GM18873 (cell line): ENCODE measurements at regions not wholly inside any gene's neighbourhood (a gene's known extent, or its start where the extent isn't known, plus 50 kb on each side); places are given as distances from the start of the nearest gene placed in this dataset.

Source experiments
- ATAC-seq: cut with Tn5 transposase; IDR thresholded peaks from one replicate; pipeline ENCODE4 v1.9.1; 2021; ENCODE audit warnings: mild to moderate bottlenecking, moderate library complexity, moderate number of reproducible peaks; ENCODE audit not compliant: unreplicated experiment, low FRiP score

DNA sequence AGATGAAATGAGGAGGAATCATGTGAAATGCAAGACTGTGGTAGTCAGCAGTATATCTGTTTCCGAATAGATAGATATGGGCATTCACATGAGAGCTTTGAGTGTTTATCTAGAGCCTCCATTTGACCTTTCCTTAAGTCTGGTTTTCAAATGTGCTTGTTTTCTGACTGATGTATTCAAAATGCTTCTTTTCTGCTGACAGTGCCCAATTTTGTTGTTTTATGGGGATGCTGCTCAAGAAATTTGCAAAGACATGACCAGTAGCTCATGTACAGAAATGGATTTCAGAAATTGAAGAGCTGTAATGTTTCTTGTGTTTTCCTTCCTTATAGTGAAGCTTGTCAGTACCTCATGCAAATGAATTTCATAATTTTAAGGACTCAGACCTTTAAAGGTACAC, 903.4 kb upstream of the CDH8 start:
- ATAC-seq: no peak

DNA sequence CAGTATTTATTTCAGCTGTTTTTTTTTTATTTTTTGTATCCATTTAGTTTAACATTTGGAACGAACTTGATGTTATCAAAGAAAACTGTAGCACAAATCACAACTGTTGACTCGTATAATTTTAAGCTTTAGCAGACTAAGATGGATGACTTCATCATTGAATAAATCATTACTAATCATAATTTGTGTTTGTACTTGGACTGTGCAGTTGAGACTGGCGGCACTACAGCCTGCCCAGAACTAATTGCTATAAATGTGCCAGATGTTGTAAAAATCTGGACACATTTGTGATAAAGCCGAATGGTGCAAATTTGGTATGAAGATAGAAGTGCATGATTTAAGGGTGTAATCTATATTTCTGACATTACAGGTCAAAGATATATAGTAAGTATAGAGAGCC, 897.7 kb upstream of the CDH8 start:
- no peak for ATAC-seq

DNA sequence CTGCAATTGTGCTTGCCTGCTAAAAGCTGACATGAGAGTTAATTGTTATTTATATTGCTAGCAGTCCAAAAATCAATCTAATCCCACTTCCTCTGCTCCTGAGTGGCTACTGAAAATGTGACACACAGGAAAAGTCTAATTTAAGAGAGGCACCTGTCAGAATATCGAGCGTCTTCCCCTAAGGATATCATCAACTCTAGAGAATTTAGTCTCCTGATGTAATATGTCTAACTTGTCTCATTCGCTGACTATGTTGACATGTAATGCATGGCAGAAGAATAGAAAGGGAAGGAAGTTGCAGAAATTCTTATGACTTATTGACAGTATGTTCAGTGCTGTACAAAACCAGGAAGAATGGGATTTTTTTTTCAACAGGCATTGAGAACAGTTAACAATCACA, 893.4 kb upstream of the CDH8 start:
- no peak for ATAC-seq

DNA sequence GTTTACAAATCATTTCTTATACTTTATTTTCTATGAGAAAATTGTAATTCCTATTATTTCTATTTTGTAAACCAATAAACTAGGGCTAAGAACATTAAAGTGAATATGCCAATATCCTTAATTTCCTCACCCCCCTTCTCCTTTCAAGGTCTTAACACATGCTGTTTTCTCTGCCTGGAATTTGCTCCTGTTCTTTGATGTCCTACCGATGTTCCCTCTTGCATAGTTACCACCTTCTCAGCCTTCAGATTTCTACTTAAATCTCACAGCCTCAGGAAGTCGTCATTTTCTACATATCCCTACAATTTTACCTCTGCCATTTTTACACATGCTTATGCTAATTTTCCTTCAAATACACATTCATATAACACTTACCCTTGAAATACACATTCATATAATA, 890.9 kb upstream of the CDH8 start:
- ATAC-seq: no peak

DNA sequence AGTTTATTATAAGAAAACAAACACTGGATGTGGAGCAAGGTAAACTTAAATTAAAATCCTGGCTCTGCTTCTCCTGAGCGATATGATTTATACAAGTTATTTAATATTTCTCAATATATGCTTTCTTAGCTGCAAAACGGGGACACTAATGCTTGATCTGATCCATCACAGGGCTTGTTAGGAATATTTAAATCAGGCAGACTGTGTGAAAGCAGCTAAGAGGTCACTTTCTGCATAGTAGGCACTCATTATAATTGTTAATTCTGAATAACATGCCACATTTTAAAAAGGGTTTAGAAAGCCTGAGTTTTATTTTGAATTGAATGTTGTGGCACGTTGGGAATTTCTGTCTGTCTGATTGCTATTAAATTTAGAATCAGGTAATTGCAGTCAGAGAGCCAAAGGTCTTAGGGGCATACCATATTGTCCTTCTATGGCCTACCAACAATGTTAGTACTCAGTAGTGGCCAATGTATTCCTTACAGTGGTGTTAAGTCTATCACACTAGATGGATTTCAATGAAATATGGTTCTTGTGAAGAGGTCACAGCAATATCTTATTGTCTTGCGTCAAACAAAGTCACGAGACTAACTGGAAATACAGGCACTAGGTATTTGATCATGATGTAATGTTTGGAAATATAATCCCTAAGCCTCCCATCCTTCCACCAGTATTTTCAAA, 890.0 kb upstream of the CDH8 start:
- ATAC-seq: no peak

DNA sequence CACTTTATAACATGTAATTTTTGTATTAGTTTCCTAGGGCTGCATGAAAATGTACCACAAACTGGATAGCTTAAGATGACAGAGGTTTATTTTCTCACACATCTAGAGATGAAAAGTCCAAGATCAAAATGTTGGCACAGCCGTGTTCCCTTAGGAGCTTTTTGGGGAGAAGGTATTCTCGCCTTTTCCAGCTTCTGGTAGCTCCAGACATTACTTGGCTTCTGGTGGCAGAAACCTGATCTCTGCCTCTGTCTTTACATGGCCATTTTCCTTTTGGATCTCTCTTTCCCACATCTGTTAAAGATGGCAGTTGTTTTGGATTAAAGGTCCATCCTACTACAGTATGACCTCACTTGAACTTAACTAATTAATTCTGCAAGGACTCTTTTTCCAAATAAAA, 885.7 kb upstream of the CDH8 start:
- ATAC-seq: no peak

DNA sequence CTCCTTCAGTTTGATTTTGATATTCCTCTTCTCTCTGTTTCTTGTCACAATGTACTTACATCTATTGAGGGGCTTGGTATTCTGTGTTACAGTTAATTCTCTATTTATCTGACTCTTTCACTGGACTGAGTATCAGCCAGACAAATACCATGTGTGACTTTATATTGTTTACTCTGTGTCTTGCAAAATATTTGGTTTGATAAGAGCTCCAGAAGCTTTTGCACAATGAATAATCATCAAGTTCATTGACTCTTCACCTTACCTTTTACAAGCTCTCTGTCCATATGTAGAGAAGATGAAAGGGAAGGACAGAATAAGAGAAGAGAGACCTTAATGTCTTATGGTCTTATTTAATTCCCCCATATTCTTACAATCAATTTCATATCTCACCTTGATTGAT, 877.7 kb upstream of the CDH8 start:
- no peak for ATAC-seq

DNA sequence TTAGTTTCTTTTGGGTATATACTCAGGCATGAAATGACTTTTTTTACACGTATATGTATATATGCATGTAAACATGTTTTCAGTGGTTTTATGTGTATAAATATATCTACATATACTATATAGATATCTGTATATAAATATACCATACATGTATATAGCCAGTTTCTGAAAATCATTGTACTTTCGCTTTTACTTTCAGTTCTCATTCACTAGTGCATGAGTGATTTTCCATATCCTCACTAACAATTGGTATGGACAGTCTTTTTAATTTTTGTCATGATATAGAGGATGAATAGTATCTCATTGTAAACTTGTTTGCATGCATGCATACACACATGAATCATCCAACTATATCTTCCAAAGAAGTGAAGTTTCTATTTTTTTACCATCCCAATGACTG, 877.1 kb upstream of the CDH8 start:
- no peak for ATAC-seq

DNA sequence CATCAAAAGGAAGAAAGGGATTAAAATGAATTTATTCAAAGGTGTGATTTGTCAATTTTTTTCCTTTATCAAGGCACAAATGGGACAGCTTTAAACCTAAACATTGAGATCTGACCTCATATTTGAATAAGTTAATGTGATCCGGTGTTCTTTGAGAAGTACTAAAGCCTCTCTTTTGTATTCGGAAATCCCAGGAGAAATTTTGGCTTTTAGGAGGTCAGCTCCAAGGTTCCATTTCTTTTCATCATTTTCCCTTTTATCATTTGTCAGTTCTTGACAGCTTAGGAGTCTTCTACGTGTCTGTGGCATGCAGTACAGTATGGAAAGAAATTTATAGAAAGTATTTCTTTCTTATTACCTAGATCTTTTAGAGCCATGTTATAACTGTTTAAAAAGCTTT, 873.4 kb upstream of the CDH8 start:
- no peak for ATAC-seq

DNA sequence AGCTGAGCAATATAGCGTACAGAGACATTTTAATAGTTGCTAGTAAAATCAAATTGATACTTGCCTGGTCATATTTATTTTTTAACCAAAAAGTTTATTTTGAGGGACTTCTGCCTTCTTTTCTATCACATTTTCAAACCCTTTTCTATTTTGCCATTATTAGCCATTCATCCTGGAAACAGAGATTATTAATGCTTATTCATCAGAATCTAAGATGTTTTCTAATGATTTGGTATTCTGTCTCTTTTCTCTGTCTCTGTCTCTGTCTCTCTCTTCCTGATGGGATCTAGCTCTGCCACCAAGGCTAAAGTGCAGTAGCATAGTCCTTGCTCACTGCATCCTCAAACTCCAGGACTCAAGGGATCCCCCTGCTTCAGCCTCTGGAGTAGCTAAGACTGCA, 871.3 kb upstream of the CDH8 start:
- ATAC-seq: no peak

DNA sequence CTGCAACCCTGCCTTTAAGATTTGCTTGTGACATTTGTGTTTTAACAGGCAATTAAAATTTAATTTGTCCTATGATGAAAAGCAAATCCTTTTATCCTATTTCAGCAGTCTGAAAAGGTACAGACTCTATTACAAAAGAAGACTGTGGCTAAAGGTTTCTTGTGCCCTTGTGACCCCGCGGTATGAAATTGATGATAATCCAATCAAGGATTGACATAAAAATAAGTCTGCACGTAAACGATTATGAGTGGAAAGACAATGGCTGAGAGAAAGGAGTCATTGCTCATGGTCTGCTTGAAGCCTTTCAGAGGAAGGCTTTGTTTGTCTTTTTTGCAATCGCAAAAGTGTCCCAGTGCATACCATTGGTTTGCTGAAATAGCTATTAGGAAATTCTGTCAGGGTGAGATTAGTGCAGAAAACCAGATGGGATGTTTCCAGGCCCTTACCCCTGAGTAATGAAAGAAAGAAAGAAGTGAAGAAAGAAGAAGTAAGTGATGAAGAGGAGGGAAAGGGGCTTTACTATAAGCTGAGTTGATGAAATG, 867.8 kb upstream of the CDH8 start:
- no peak for ATAC-seq

DNA sequence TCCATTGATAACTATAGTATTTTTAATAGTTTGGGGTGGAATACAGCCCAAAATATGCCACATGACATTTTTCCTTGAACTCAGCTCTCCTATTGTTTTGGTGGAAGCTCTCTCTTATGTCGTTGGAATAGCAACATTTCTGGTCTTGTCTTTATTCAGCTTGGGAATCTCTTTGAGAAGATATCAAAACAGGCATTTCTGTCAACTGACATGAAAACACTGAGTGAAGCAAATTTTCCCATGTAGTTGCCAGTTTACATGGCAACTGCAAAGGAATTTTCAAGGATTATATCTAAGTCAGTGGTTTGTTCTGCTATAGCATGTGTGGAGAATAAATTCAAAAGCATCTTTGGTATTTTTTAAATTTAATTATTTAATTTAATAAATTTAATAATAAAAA, 863.5 kb upstream of the CDH8 start:
- no peak for ATAC-seq

DNA sequence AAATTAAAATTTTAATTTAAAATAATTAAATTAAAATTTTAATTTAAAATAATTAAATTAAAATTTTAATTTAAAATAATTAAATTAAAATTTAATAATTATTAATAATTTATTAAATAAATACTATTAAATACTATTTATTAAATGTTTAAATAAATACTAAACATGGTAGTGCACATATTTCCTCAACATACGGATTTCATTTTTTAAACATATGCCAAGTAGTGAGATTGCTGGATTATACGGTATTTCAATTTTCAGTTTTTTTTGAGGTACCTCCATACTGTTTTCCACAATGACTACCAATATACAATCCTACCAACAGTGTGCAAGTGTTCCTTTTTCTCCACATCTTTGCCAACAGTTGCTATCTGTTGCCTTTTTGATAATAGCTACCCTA, 852.9 kb upstream of the CDH8 start:
- ATAC-seq: no peak

DNA sequence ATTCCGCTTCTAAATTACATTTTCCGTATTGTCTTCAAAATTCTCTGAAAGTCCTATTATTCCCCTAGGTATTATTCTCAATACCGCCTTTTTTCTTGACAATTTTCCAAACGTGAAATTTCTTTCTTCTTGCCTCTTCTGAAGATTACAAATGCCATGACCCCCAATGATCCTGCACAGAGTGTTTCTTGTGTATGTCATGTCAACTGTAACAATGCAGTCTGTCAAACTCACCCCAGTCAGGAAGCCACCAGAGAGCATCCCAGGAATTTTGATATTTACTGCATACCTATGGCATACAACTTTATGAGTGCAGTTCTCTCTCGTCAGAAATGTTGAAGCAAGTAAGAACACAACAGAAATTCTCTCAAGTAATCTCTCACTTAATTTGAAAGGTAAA, 847.3 kb upstream of the CDH8 start:
- no peak for ATAC-seq

DNA sequence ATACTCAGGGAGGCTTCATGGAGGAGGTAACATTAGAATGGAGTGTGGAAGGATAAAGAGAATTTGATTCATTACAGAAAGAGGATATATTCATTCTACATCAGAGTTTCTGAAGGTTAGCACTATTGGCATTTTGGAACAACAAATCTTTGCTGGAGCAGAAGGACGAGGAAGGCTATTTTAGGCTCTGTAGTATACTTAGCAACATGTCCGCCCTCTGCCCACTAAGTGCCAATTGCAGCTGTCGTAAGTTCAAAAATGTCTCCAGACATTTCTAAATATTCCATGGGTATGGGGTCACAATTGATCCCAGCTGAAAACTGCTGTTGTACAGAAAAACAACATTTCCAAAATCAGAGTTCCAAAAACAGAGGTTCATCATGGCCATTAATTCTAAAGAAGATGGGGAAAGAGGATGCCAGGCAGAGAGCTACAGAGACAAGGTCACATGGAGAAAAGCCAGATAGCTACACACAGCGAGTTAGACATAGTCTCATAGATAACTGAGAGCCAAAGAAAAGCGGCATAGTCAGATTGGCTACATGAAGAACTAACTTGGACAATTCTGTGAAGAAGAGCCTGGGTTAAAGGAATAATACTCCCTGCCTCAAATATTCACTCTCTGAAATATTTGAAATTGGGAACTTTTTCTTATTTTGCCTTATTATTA, 846.4 kb upstream of the CDH8 start:
- no peak for ATAC-seq

DNA sequence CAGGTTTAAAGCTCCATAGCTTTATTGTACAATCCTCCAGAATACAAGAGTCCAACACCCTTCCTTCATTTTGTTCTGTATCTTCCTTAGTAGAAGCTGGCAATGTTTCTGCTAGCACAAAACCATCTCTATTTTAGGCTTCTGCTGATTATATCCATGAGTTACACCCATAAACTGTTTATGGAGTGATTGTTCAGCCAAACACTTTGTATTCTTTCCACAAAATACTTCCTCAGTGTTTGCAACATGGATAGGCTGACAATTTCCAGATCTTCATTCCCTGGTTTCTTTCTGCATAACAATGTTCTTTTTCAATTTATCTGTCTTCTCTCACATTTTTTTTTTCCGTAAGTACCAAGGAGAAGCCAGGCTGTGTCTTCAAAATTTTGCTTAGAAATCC, 839.9 kb upstream of the CDH8 start:
- no peak for ATAC-seq

DNA sequence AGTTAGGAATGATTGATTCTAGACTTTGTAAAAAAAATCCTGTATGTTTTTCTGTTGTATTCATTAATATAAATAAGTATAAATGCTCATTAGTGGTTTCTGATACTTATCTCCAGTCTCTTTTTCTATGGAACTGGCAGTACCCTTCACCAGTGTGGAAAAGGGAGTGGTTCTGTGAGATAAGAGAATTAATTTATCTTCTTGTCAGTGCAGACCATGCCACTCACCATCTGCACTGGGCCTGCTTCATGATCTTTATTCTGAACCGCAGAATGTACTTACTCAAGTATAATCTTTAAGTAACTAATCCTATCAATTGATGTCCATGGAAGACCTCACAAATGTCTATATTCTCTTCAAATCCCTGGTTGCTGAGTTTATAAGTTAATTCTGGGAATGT, 836.1 kb upstream of the CDH8 start:
- no peak for ATAC-seq

DNA sequence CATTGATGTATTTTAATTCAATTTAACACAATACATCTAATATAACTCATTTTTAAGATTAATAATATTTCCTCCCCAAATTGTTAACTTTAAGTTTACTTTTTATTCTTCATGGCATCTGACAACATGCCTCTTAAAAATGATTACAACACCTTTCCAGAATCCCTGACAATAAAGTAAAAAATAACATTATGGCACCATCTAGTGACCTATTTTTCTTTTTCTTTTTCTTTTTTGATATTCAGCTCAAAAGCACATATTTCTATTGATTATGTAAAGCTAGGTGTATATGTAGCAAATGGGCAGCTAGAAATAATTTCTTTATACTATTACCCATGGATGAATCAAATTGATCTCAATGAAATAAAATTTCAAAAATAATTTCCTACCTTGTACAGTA, 834.3 kb upstream of the CDH8 start:
- no peak for ATAC-seq

DNA sequence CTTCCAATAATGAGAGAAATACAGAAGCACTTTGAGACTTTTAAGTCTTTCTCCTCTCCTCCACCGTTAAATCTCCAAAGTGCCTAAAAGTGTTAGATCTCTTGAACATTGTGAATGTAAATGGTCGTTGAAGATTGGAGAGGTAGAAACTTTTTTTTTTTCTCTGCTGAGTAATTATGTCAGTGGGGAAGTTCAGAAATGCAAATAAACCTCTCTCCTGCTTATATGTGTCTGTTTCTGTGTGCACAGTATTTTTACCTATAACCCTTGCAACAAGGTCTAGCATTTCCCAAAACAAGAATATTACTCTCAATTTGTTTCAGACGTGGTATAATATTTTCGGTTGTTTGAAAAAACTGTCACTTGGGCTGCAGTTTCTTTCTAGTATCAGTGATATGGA, 833.6 kb upstream of the CDH8 start:
- no peak for ATAC-seq

DNA sequence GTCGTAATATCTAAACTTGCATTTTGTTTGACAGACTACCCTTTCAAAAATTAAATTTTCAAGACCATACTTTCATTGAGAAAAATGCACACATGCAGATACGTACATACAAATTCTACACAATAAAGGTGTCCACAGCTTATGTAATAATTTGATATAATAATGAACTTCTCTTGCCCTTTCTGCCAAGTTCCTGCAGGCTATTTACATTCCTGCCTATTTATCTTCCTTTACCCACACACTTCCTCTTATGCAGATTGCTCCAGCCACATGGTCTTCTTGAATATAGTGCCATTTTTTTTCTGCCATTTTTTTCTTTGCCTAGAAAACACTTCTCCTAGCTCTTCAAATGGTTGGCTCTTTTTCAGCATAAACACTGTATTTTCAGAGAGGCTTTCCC, 826.9 kb upstream of the CDH8 start:
- ATAC-seq: no peak

DNA sequence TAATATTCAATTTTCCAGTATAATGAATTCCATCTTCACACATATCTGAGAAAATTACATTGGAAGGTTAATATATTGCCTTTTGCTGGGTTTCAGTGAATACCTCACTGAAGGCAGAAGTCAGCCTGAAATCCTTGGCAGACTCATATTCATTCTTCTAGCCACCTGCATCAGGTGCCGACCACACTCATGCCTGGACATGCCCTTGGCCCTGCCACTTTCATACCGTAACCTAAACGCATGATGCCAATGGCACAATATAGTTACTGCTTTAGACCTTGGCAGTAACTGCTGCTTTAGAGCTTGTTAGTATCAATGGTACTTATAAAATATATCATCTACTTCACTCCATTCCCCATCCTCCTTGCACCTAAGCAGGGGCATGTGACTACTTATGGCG, 817.6 kb upstream of the CDH8 start:
- no peak for ATAC-seq

DNA sequence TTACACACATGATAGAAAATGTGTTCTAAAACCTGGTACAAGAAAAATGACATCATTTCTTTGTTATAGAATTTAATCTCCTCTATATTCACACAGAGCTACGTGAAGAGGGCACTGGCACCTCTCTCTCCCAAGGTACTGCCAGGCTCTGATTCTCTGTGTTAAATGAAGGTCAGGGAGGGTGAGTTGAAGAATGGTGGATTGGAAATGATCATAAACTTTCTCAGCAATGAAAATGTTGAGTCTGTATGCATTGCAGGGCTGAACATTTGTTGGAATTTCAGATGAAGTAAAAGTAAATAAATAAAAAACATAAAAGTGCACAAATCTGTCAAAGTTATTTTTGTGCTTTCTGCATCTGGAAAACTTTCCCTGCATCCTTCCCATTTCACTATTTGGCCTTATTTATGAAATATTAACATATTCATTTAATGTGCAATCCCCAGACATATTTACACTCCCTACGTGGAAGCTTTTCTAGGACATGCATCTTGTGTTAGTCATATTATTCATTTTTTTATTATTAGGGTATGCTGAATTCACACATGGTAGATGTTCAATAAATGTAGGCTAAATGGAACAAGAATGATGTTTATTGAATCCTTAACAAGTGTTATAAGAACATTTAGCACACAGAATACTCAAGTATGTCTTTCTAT, 810.3 kb upstream of the CDH8 start:
- no peak for ATAC-seq
